Stimulated activated naive B cell treated with anti-CD40 and anti-IgM and Interleukin-4, amounts not matched to agents 10 μg/mL and 1 μg/mL and 100 μg/mL, for 72 hours (primary cell): ENCODE measurements at regions not wholly inside any gene's neighbourhood (a gene's known extent, or its start where the extent isn't known, plus 50 kb on each side); places are given as distances from the start of the nearest gene placed in this dataset.
"Not testable (repeated sequence)": the region's sequence is repeated elsewhere in the genome, so short reads cannot be mapped to it uniquely, and the experiment has no call there.

Source experiments
- ATAC-seq, 2 donors: fragments of 150-1000 bp; cut with Tn5 transposase; replicated peaks; 2 replicates each; pipeline ENCODE4 v1.10.0; 2021; ENCODE audit warnings: moderate library complexity in 1 of 2
- DNase-seq: peaks from one replicate; pipeline ENCODE4 v3.0.0; 2021
- H3K27ac Mint-ChIP-seq: one replicate; pipeline ENCODE4 v1.8.0; 2022; ENCODE audit warnings: mild to moderate bottlenecking, mixed read lengths
- H3K27me3 Mint-ChIP-seq, 2 donors: one replicate each; pipeline ENCODE4 v1.8.0; 2022; ENCODE audit warnings: mixed read lengths in 2 of 2
- H3K36me3 Mint-ChIP-seq, 2 donors: one replicate each; pipeline ENCODE4 v1.8.0; 2022; ENCODE audit warnings: mixed read lengths in 2 of 2, mild to moderate bottlenecking in 1 of 2
- H3K4me1 Mint-ChIP-seq, 2 donors: one replicate each; pipeline ENCODE4 v1.8.0; 2022; ENCODE audit warnings: mixed read lengths in 2 of 2, mild to moderate bottlenecking in 1 of 2
- H3K4me3 Mint-ChIP-seq, 2 donors: one replicate each; pipeline ENCODE4 v1.8.0; 2022; ENCODE audit warnings: mild to moderate bottlenecking in 2 of 2, mixed read lengths in 2 of 2, moderate library complexity in 1 of 2
- H3K9me3 Mint-ChIP-seq, 2 donors: one replicate each; pipeline ENCODE4 v1.8.0; 2022; ENCODE audit warnings: mixed read lengths in 2 of 2, mild to moderate bottlenecking in 1 of 2

DNA sequence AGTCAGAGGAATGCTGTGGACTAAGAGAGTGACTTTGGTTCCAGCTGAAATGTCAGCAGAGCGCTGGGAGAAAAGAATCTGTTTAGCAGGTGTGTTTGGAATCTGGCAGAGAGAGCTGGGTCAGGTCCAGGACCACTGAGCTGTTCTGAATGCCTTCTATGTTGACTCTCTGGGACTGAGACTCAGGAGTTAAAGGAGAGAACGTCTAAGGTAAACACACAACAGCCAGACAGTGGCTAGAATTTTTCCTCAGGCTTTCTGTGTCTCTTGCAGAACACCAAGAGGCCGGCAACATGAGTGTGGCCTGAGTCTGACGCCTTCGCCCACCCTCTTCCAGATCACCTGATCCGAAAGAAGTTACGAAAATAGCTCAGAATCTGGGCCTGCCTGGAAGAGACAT is 107.2 kb upstream of the ZNF462 start:
- no peak overlapping the region for H3K4me3 Mint-ChIP-seq

DNA sequence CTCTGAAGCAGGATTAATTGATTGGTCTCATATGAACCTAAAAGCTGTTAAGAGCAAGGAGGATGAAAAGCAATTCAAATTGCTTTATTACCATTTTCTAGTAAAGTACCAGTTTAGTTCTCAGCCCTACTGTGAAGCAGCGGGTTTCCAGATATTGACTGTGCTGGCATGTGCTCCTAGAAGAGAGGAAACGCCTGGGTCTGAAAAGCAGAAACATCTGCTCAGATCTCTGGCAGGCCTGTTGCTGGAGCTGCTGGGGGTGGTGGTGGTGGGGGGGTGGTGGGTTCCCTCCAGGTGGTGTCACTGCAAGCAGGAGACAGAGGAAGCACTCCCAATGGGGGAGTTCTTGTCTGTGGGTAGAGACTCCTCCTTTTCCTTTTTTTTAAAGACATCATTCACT is 105.5 kb upstream of the ZNF462 start:
- no peak for ATAC-seq
- Mint-ChIP-seq H3K27ac (no peak overlapping the region), H3K4me1 (peaks cover 13 to 15% of the 10 kb centered on the region in 2 donors), H3K27me3 (no peaks in the 10 kb centered on the region), H3K9me3 (no peaks in the 10 kb centered on the region), H3K4me3 (no peak overlapping the region), H3K36me3 (no peaks in the 10 kb centered on the region)
- no peak for DNase-seq

More for the DNA sequence above, 107.2 kb upstream of the ZNF462 start:
- Mint-ChIP-seq H3K27ac (no peak overlapping the region), H3K9me3 (no peaks in the 10 kb centered on the region), H3K36me3 (no peaks in the 10 kb centered on the region), H3K27me3 (no peaks in the 10 kb centered on the region), H3K4me1 (peaks cover 16 to 21% of the 10 kb centered on the region in 2 donors)
- DNase-seq: no peak
- no peak for ATAC-seq

DNA sequence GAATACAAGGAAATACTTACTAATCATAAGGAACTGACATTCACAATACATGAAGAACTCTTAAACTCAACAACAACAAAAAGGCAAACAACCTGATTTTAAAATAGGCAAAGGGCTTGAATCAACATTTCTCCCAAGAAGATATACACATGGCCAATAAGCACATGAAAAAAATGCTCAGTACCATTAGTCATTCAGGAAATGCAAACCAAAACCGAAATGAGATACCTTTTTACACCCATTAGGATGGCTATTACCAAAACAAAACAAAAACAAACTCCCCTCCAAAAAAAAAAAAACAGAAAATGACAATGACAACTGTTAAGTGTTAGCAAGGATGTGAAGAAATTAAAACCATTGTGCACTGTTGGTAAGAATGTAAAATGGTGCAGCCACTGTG is 104.1 kb upstream of the ZNF462 start:
- Mint-ChIP-seq H3K27ac (no peak overlapping the region), H3K4me3 (no peak overlapping the region), H3K4me1 (peaks cover 0 to 2% of the 10 kb centered on the region in 2 donors), H3K27me3 (no peaks in the 10 kb centered on the region), H3K9me3 (peaks cover 0 to 2% of the 10 kb centered on the region in 2 donors), H3K36me3 (no peaks in the 10 kb centered on the region)
- DNase-seq (no peak), ATAC-seq (no peak)

DNA sequence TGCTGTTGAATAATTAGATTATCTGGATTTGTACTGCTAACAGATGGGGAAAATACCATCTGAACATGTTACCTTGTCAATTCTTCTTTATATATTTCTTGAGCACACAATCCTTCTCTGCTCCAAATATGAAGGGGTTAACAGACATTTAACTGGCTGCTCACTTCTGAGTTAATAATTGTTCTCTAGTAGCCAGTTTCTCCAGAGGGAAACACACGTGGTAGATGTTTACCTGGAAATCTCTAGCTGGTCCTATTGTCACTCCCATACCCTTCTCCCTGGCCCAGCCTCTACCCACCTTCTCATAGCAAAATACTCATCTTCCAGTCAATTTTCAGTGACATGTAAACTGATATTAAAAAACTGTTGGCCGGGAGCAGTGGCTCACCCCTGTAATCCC is 101.5 kb upstream of the ZNF462 start:
- H3K4me3 Mint-ChIP-seq: no peak overlapping the region
- no peaks in the 10 kb centered on the region for H3K4me1 Mint-ChIP-seq
- peaks cover 0 to 2% of the 10 kb centered on the region in 2 donors for H3K9me3 Mint-ChIP-seq
- no peaks in the 10 kb centered on the region for H3K27me3 Mint-ChIP-seq
- DNase-seq: no peak
- H3K27ac Mint-ChIP-seq: no peak overlapping the region
- no peaks in the 10 kb centered on the region for H3K36me3 Mint-ChIP-seq
- no peak for ATAC-seq

DNA sequence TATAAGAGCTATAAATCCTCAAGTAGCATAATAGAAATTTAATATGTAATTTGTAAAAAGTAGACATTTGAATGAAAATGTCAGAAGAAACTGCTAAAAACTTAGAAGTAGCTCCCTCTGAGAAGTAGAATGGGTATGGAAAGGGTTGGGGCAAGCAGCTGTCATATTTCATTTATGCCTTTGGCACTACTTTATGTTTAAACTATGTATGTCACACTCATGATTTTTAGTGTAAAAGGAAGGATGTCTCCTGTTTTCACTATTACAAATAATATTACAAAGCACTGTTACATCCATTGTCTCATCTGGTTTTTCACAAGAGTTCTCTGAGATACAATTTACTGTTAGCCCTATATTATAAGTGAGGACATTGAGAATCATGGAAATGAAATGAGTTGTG is 96.3 kb upstream of the ZNF462 start:
- Mint-ChIP-seq H3K4me3 (no peak overlapping the region), H3K4me1 (no peaks in the 10 kb centered on the region), H3K36me3 (no peaks in the 10 kb centered on the region), H3K27ac (no peak overlapping the region), H3K27me3 (no peaks in the 10 kb centered on the region), H3K9me3 (peaks cover 0 to 2% of the 10 kb centered on the region in 2 donors)
- no peak for DNase-seq
- ATAC-seq: no peak

DNA sequence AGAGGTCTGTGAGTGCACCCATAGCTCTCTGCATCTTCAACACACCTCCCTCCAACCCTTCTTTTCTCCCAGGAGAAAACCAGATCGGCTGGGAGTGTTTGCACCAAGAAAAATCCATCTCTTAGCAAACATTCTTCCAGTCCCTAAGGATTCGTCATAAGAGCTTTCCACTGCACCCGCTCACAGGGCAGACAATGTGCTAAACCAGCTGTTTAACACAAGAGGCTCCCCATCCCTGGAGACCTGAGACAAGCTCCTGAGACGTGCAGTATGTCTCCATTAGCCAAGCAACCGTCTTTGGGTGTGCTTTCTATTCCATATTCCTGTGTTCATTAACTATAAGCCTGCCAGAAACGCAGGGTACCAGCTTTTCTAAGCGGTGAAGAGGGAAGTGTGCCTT is 93.6 kb upstream of the ZNF462 start:
- no peaks in the 10 kb centered on the region for H3K36me3 Mint-ChIP-seq
- DNase-seq: no peak
- no peaks in the 10 kb centered on the region for H3K27me3 Mint-ChIP-seq
- no peak overlapping the region for H3K27ac Mint-ChIP-seq
- H3K4me3 Mint-ChIP-seq: no peak overlapping the region
- H3K9me3 Mint-ChIP-seq: no peaks in the 10 kb centered on the region
- H3K4me1 Mint-ChIP-seq: no peaks in the 10 kb centered on the region
- no peak for ATAC-seq

DNA sequence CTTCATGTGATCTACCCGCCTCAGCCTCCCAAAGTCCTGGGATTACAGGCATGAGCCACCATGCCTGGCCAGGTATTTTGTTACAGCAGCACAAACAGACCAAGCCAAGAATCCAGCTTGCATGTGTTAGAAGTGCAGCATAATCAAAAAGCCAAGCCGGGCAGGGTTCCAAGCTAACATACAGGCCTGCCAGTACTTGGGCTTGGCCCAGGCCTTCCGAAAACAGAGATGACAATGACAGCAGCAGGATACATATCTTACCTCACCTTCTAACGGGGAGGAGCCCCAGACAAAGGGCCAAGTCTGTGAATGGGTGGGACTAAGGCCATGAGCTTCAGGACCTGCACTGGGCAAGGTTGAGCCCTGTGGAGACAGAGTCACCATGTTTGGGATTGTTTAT is 91.4 kb upstream of the ZNF462 start:
- Mint-ChIP-seq H3K4me1 (no peaks in the 10 kb centered on the region), H3K9me3 (peaks cover 0 to 2% of the 10 kb centered on the region in 2 donors), H3K36me3 (no peaks in the 10 kb centered on the region), H3K27ac (no peak overlapping the region), H3K27me3 (no peaks in the 10 kb centered on the region), H3K4me3 (no peak overlapping the region)
- DNase-seq: no peak
- no peak for ATAC-seq

DNA sequence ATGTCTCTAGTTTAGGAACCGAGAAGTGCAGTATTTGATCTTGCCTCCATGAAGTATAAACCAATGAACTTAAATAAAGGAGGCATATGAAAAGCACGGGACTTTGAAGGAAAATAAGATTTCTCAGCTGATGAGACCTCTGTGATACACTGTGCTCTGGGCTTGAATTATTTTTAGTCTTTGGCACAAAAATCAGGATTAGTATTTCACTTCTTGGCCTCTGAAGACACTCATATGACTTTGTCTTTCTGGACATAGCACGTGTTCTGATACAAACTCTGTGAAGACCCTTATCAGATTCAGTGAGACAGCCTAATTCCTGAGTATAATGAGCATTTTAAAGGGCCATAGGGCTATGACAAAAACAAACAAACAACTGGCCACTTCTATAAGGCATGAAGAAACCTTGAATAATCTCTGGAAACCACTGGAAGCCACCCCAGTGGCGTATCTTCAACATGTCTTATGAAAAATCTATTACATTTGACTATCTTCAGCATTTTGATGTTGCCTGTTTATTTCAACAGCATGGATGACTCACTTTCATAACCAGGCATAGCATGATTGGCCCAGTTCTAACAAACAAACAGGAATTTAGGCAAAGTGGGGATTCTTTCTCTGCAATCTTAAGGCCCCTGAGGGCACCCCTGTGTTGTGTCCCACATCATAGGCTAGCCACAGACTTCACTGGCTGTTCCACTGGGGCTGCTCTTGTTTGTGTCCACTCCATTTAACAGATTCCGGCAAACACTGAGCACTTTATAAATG is 90.3 kb upstream of the ZNF462 start:
- ATAC-seq (no peak), DNase-seq (no peak)
- H3K27me3 Mint-ChIP-seq: no peaks in the 10 kb centered on the region
- no peak overlapping the region for H3K4me3 Mint-ChIP-seq
- no peak overlapping the region for H3K27ac Mint-ChIP-seq
- no peaks in the 10 kb centered on the region for H3K4me1 Mint-ChIP-seq
- peaks cover 0 to 3% of the 10 kb centered on the region in 2 donors for H3K9me3 Mint-ChIP-seq
- H3K36me3 Mint-ChIP-seq: no peaks in the 10 kb centered on the region

DNA sequence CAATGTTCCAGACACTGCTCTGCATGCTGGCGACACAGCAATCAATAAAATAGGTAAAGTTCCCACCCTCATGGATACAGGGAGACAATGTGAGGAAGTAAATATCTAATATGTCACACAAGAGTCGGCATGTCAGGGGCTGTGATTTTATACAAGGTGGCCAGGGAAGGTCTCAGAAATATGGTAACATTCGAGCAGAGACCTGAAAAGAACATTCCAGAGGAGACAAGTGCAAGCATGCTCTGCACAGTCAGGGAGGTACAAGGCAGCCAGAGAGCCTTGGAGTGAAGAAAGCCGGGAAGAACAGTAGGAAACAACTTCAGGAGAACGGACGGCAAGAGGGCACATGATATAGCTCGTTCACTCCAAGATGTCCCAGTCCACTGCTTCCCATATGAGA is 89.2 kb upstream of the ZNF462 start:
- ATAC-seq (no peak), DNase-seq (no peak)
- H3K27me3 Mint-ChIP-seq: no peaks in the 10 kb centered on the region
- no peak overlapping the region for H3K27ac Mint-ChIP-seq
- no peaks in the 10 kb centered on the region for H3K4me1 Mint-ChIP-seq
- H3K4me3 Mint-ChIP-seq: no peak overlapping the region
- H3K36me3 Mint-ChIP-seq: no peaks in the 10 kb centered on the region
- peaks cover 0 to 3% of the 10 kb centered on the region in 2 donors for H3K9me3 Mint-ChIP-seq

DNA sequence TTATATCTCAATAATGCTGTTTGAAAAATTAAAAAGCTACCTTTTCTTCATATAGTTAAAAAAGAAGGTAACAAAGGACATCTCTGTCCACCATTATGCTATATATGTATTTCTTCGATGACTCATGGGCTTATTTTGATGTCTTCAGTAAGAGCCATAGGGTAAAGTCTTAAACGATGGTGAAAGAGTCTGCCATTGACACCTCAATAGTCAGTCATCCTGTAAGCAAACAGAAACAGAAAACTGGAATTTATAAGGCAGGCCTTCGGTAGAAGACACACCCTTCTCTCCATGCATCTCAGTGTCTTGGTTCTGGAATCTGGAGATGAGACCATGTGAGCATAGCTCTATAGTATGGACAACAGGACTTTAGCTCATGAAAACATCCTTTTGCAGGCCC is 87.0 kb upstream of the ZNF462 start:
- no peak for DNase-seq
- peaks cover 0 to 5% of the 10 kb centered on the region in 2 donors for H3K9me3 Mint-ChIP-seq
- H3K27me3 Mint-ChIP-seq: peaks cover 0 to 6% of the 10 kb centered on the region in 2 donors
- H3K4me1 Mint-ChIP-seq: no peaks in the 10 kb centered on the region
- no peaks in the 10 kb centered on the region for H3K36me3 Mint-ChIP-seq
- no peak for ATAC-seq
- H3K4me3 Mint-ChIP-seq: no peak overlapping the region
- no peak overlapping the region for H3K27ac Mint-ChIP-seq

DNA sequence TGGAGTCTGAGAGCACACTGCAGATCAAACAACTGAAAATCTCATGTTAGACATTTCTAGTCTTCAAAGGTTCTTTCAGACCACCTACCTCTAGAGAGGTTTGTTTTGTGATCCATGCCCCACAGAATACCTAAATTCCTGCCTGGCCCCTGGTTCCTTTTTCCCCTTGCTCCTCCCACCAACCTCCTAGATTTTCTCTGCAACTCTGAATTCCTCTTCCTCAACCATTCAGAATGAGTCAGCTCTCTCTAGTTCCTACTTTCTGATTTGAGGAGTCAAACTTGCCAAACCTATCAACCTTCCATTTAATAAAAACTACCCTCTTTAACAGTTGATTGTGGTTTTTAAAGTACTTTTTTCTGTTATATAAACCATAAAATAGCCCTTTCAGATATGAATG is 83.2 kb upstream of the ZNF462 start:
- Mint-ChIP-seq H3K4me3 (no peak overlapping the region), H3K27ac (no peak overlapping the region), H3K36me3 (no peaks in the 10 kb centered on the region), H3K27me3 (peaks cover 0 to 6% of the 10 kb centered on the region in 2 donors), H3K9me3 (peaks cover 0 to 5% of the 10 kb centered on the region in 2 donors), H3K4me1 (no peaks in the 10 kb centered on the region)
- ATAC-seq (no peak), DNase-seq (no peak)

DNA sequence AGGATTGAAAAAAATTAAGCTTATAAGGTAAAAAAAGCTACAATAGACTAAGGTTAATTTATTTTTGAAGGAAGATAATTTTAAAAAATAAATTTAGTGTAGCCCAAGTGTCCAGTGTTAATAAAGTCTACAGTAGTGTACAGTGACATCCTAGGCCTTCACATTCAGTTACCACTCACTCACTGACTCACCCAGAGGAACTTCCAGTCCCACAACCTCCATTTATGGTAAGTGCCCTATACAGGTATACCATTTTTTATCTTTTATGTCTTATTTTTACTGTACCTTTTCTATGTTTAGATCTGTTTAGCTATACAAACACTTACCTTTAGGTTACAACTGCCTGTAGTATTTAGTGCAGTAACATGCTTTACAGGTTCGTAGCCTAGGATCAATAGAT is 79.8 kb upstream of the ZNF462 start:
- no peak overlapping the region for H3K4me3 Mint-ChIP-seq
- H3K4me1 Mint-ChIP-seq: no peaks in the 10 kb centered on the region
- H3K36me3 Mint-ChIP-seq: no peaks in the 10 kb centered on the region
- no peak for ATAC-seq
- H3K27ac Mint-ChIP-seq: no peak overlapping the region
- H3K9me3 Mint-ChIP-seq: peaks cover 0 to 1% of the 10 kb centered on the region in 2 donors
- peaks cover 0 to 6% of the 10 kb centered on the region in 2 donors for H3K27me3 Mint-ChIP-seq
- no peak for DNase-seq

DNA sequence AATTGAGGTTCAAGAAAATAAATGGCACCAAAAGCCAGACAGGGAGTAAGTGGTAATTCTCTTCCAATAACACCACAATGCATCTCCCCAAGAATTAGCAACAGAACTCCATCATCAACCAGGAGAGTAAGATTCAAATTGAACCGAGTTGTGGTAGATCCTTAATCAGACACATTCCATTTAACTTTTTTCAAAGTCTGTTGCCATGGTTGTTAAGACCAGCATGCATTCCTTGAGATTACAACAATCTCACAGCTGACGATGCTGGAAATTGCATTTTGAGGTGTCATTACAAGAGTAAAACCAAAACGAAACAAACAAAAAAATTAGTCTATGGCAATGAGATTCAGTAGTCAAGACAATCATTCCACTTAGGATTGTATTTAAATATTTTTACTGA is 78.9 kb upstream of the ZNF462 start:
- Mint-ChIP-seq H3K9me3 (peaks cover 0 to 1% of the 10 kb centered on the region in 2 donors), H3K4me3 (no peak overlapping the region), H3K27me3 (peaks cover 0 to 6% of the 10 kb centered on the region in 2 donors), H3K4me1 (no peaks in the 10 kb centered on the region), H3K36me3 (no peaks in the 10 kb centered on the region), H3K27ac (no peak overlapping the region)
- DNase-seq (no peak), ATAC-seq (no peak)

DNA sequence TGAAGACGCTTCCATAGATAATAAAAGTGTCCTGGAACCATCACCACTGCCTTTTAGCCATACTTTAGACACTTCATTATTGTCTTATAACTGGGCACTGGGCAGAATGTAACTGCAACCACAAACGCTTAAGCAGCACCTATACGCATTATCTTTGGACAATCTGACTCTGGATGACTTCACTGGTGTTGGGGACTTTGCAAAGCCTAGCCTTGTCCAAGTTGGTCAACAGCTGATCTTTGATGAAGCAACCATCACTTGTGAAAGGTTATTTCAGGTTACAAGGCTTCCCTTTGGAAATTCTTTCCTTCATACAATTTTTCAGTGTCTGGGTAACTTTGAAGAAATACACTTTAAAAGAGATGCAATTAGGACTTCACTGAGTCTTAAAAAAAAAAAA is 77.8 kb upstream of the ZNF462 start:
- H3K27ac Mint-ChIP-seq: no peak overlapping the region

DNA sequence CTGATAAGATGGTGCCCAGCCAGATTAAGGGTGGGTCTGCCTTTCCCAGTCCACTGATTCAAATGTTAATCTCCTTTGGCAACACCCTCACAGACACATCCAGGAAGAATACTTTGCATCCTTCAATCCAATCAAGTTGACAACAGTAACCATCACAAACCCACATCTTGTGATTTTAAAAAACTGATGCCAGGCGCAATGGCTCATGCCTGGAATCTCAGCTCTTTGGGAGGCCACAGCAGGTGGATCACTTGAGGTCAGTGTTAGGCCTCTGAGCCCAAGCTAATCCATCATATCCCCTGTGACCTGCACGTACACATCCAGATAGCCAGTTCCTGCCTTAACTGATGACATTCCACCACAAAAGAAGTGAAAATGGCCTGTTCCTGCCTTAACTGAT is 74.9 kb upstream of the ZNF462 start:
- not testable (repeated sequence) for H3K27me3 Mint-ChIP-seq, H3K4me1 Mint-ChIP-seq, H3K36me3 Mint-ChIP-seq

More for the DNA sequence above, 77.8 kb upstream of the ZNF462 start:
- H3K36me3 Mint-ChIP-seq: no peaks in the 10 kb centered on the region
- ATAC-seq (no peak), DNase-seq (no peak)
- no peaks in the 10 kb centered on the region for H3K4me1 Mint-ChIP-seq
- H3K27me3 Mint-ChIP-seq: no peaks in the 10 kb centered on the region
- no peak overlapping the region for H3K4me3 Mint-ChIP-seq
- no peaks in the 10 kb centered on the region for H3K9me3 Mint-ChIP-seq

More for the DNA sequence above, 74.9 kb upstream of the ZNF462 start:
- H3K27ac Mint-ChIP-seq, H3K9me3 Mint-ChIP-seq, ATAC-seq, DNase-seq, H3K4me3 Mint-ChIP-seq: not testable (repeated sequence)
